Tibial nerve (tissue), 4 donors: ENCODE measurements at regions not wholly inside any gene's neighbourhood (a gene's known extent, or its start where the extent isn't known, plus 50 kb on each side); places are given as distances from the start of the nearest gene placed in this dataset.

Experiments
- DNase-seq, 2 donors: peaks; one replicate each; pipeline ENCODE4 v3.0.0-alpha.2; 2019; ENCODE audit warnings: low spot score in 2 of 2
- H3K27ac ChIP-seq, 4 donors: fragments of 200-600 bp; sonication (generic) in 3 of 4; one replicate each; pipeline ENCODE4 v1.5.1; 2017 to 2019; ENCODE audit warnings: mild to moderate bottlenecking in 1 of 4
- H3K27me3 ChIP-seq, 2 donors: fragments of 200-600 bp; sonication (generic) in 1 of 2; one replicate each; pipeline versions ENCODE4 v1.5.1 to v1.6.0; 2017 to 2019
- H3K36me3 ChIP-seq, 3 donors: fragments of 200-600 bp; sonication (generic); one replicate each; pipeline ENCODE4 v1.5.1; 2018 to 2019
- H3K4me1 ChIP-seq, 4 donors: fragments of 200-600 bp; sonication (generic) in 3 of 4; one replicate each; pipeline ENCODE4 v1.5.1; 2017 to 2019
- H3K4me3 ChIP-seq, 4 donors: fragments of 200-600 bp; sonication (generic) in 3 of 4; one replicate each; pipeline ENCODE4 v1.5.1; 2017 to 2019; ENCODE audit warnings: mild to moderate bottlenecking in 1 of 4, moderate library complexity in 1 of 4
- H3K9me3 ChIP-seq, 4 donors: fragments of 200-600 bp; sonication (generic) in 3 of 4; one replicate each; pipeline ENCODE4 v1.5.1; 2017 to 2019
- EP300 ChIP-seq, 2 donors: sonication (generic); formaldehyde crosslinking; IDR thresholded peaks; one replicate each; pipeline ENCODE4 v1.6.1; 2017; ENCODE audit warnings: antibody characterized with exemption in 2 of 2, mild to moderate bottlenecking in 1 of 2
- POLR2A ChIP-seq, 2 donors: fragments of 450-650 bp; IDR thresholded peaks; one replicate each; pipeline ENCODE4 v1.6.1; 2017; ENCODE audit warnings: antibody characterized with exemption in 2 of 2, mild to moderate bottlenecking in 2 of 2, moderate library complexity in 2 of 2
- WGBS, 2 donors: methylation state at CpG; one replicate each; pipeline ENCODE4 v1.1.5; 2018; 5-methylcytosine and 5-hydroxymethylcytosine counted together
- TF ChIP-seq, protein P1 (sequence below), 5 experiments: fragments of 200-600 bp in 3 of 5; fragments of 450-650 bp in 2 of 5; sonication (generic) in 3 of 5; IDR thresholded peaks; one replicate each; pipeline ENCODE4 v1.5.1; 2016 to 2019; ENCODE audit warnings: antibody characterized with exemption in 5 of 5, mild to moderate bottlenecking in 3 of 5, moderate library complexity in 2 of 5

DNA sequence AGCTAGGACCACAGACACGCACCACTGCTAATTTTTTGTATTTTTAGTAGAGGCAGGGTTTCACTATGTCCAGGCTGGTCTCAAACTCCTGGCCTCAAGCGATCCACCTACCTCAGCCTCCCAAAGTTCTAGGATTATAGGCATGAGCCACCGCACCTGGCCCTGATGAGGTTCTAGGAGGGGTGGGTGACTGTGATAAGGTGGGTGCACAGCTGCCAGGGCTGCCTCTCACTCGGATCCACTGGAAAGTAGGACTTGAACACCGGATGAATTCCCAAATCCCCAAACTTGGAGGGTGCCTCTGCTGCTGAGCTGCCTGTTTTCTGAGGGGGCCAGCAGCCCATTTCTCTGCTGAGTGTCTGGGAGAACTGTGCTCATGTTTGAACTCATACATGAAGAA lies 68.2 kb upstream of the PARP1 start:
- H3K36me3 ChIP-seq, result no peaks in the 10 kb centered on the region
- H3K4me1 ChIP-seq, result no peaks in the 10 kb centered on the region
- WGBS, 2 donors, result 85 to 92% methylated on average over 4 to 5 of the region's 5 CpGs
- TF ChIP-seq POLR2A (IDR thresholded peaks at IDR 0.05) (no peak), EP300 (IDR thresholded peaks at IDR 0.05) (no peak)
- TF ChIP-seq, protein P1, sequence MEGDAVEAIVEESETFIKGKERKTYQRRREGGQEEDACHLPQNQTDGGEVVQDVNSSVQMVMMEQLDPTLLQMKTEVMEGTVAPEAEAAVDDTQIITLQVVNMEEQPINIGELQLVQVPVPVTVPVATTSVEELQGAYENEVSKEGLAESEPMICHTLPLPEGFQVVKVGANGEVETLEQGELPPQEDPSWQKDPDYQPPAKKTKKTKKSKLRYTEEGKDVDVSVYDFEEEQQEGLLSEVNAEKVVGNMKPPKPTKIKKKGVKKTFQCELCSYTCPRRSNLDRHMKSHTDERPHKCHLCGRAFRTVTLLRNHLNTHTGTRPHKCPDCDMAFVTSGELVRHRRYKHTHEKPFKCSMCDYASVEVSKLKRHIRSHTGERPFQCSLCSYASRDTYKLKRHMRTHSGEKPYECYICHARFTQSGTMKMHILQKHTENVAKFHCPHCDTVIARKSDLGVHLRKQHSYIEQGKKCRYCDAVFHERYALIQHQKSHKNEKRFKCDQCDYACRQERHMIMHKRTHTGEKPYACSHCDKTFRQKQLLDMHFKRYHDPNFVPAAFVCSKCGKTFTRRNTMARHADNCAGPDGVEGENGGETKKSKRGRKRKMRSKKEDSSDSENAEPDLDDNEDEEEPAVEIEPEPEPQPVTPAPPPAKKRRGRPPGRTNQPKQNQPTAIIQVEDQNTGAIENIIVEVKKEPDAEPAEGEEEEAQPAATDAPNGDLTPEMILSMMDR (IDR thresholded peaks at IDR 0.05), result no peak
- no peak for DNase-seq
- no peak overlapping the region for H3K4me3 ChIP-seq
- H3K9me3 ChIP-seq, result no peaks in the 10 kb centered on the region
- H3K27ac ChIP-seq, result no peak overlapping the region
- no peaks in the 10 kb centered on the region for H3K27me3 ChIP-seq

DNA sequence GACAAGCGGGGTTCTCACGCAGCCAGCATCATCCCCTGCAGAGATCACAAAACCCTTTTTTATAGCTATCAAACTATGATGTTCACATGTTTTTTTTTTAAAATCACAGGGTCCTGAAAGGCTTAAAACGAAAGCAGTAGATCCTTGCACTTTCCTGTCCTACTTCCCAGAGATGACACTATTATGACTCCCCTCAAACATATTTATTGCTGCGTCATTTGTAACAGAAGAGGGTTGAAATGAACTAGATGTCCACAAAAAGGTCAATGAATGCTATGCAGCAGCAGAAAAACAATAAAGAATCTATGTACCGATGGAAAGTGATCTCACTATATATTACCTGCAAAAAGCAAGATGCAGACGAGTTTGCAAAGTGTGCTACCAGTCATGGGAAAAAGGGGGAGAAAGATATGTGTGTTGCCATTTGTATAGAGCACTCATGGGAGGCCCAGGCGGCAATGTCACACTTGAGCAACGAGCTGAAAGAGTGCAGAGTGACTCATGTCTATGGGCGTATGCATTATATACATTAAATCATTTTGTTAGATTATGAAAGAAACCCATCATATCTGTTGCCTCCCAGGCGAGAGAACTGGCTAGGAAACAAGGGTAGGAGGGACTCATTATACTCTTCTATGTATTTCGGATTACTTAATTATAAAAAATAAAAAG lies 68.9 kb upstream of the PARP1 start:
- Histone ChIP-seq H3K27ac (no peak overlapping the region), H3K9me3 (no peaks in the 10 kb centered on the region), H3K36me3 (no peaks in the 10 kb centered on the region), H3K27me3 (no peaks in the 10 kb centered on the region), H3K4me3 (no peak overlapping the region), H3K4me1 (no peaks in the 10 kb centered on the region)
- no peak for DNase-seq
- WGBS, 2 donors, result 75 to 77% methylated on average over 11 of the region's 11 CpGs
- TF ChIP-seq EP300 (IDR thresholded peaks at IDR 0.05) (no peak), POLR2A (IDR thresholded peaks at IDR 0.05) (no peak)
- TF ChIP-seq, protein P1 (IDR thresholded peaks at IDR 0.05), result no peak

DNA sequence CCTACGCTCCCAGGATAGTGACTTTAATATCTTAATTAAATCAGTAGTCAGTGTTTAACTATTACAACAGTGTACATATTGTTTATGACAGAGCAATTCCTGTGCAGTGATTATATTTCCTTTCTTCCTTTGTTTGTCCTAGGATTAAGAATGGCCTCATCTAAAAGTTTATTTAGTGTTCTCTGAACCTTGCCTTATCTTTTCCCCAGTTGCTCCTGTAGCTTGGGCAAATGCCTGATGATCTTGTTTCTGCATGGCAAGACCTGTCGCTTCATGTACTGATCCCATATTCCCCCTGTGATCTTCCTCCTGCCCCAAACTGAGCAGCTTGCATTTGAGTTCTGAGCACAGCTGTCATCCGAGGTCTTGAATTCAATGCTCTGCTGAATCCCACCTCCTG lies 69.1 kb upstream of the STUM start:
- Histone ChIP-seq H3K27me3 (peaks cover 0 to 12% of the 10 kb centered on the region in 2 donors), H3K36me3 (no peaks in the 10 kb centered on the region), H3K9me3 (no peaks in the 10 kb centered on the region), H3K27ac (no peak overlapping the region), H3K4me1 (no peaks in the 10 kb centered on the region), H3K4me3 (no peak overlapping the region)
- no peak for DNase-seq
- 88 to 91% methylated on average over 3 of the region's 3 CpGs for WGBS, 2 donors
- TF ChIP-seq POLR2A (IDR thresholded peaks at IDR 0.05) (no peak), EP300 (IDR thresholded peaks at IDR 0.05) (no peak)
- TF ChIP-seq, protein P1 (IDR thresholded peaks at IDR 0.05), result no peak

DNA sequence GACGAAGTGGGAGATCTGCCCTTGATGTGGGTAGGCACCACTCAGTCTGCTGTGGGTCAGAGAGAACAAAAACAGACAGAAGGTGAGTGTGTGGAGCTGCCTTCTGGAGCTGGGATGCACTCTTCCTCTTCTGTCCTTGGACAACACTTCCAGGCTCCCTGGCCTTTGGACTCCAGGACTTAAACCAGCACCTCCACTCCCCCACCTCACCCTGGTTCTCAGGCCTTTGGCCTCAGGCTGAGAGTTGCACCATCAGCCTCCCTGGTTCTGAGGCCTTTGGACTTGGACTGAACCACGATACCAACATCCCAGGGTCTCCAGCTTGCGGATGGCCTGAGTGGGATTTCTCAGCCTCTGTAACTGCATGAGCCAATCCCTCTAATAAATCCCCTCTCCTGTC lies 68.1 kb upstream of the STUM start:
- no peak overlapping the region for H3K27ac ChIP-seq
- no peak for TF ChIP-seq POLR2A (IDR thresholded peaks at IDR 0.05)
- TF ChIP-seq, protein P1 (IDR thresholded peaks at IDR 0.05), result no peak
- TF ChIP-seq EP300 (IDR thresholded peaks at IDR 0.05), result no peak
- 87 to 90% methylated on average over 3 of the region's 3 CpGs for WGBS, 2 donors

DNA sequence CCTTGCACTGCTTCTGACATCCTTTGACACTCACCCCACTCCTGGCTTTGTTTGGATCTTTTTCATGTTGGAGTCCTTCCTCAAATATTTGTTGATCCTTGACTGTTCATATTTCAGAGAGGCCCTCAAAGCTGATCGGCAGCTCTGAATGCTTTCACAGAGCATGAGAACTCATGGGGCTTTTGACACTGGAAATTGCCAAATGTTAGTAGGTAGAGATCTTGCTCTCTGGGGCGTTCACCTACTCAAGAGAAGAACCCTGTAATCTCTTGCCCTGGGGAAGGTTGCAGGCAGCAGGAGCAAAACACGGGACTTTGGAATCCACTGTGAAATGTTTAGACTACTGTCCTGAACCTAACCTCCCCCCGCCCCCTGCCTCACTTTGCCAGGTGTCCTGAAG lies 67.4 kb upstream of the STUM start:
- Histone ChIP-seq H3K27me3 (peaks cover 0 to 14% of the 10 kb centered on the region in 2 donors), H3K4me1 (no peaks in the 10 kb centered on the region), H3K4me3 (no peak overlapping the region), H3K9me3 (peaks cover 0 to 3% (median 0%) of the 10 kb centered on the region in 4 donors), H3K27ac (no peak overlapping the region), H3K36me3 (no peaks in the 10 kb centered on the region)
- 51 to 54% methylated on average over 4 of the region's 4 CpGs for WGBS, 2 donors
- no peak for TF ChIP-seq EP300 (IDR thresholded peaks at IDR 0.05)
- no peak for TF ChIP-seq POLR2A (IDR thresholded peaks at IDR 0.05)
- TF ChIP-seq, protein P1 (IDR thresholded peaks at IDR 0.05), result no peak
- DNase-seq, result no peak

More for the DNA sequence above, 68.1 kb upstream of the STUM start:
- Histone ChIP-seq H3K4me1 (no peaks in the 10 kb centered on the region), H3K27me3 (peaks cover 0 to 14% of the 10 kb centered on the region in 2 donors), H3K9me3 (peaks cover 0 to 3% (median 0%) of the 10 kb centered on the region in 4 donors), H3K4me3 (no peak overlapping the region), H3K36me3 (no peaks in the 10 kb centered on the region)
- no peak for DNase-seq
